ENCODE measurements at regions not wholly inside any gene's neighbourhood (a gene's known extent, or its start where the extent isn't known, plus 50 kb on each side); places are given as distances from the start of the nearest gene placed in this dataset.
A peak's percentile ranks its signal among the peaks of the same experiment; 100 is the strongest.

DNA sequence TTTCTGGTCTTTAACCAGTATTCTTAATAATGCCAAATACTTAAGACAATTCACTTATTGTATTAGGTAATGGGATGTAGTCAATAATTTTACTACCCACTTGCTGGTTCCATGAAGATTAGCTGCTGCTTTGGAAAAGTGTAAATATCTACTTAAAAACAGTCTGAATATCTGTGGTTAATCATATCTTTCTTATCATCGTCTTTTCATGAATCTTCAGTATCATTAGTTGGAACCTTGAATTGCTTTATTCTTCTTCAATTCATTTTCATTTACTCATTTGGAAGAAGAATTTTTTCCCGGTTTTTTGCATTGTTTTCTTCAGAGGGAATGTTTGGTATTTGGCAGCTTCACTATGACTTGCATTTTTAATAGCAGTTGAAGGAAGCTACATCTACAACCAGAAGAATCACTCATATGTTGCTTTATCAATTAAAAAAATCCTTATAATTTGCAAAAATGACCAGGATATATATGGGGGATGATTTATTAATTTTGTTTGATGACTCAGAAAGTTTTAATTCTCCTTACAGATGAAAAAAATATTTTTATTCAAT, 1398.3 kb upstream of the CDH6 start:
- DNase-seq, result no peak
- no peaks in the 10 kb centered on the region for H3K36me3 Mint-ChIP-seq
- peaks cover 0 to 14% (median 5%) of the 10 kb centered on the region in 8 donors for H3K9me3 Mint-ChIP-seq
- H3K27ac Mint-ChIP-seq, result no peak overlapping the region
- Histone ChIP-seq H3K36me3 (ENCODE audit: insufficient read depth, low read length) (no peaks in the 10 kb centered on the region), H3K4me1 (ENCODE audit: insufficient read depth, low read length) (no peaks in the 10 kb centered on the region), H3K9me3 (ENCODE audit: control insufficient read depth in 1 of 2, low read length in 2 of 2) (no peaks in the 10 kb centered on the region), H3K27ac (ENCODE audit: low read depth, low read length) (no peak overlapping the region), H3K27me3 (ENCODE audit: insufficient read depth, low read length) (no peaks in the 10 kb centered on the region), H3K4me3 (ENCODE audit: low read length in 2 of 2) (no peak overlapping the region)
- H3K27me3 Mint-ChIP-seq, result no peaks in the 10 kb centered on the region
- H3K4me1 Mint-ChIP-seq, result no peaks in the 10 kb centered on the region
- CTCF ChIA-PET (ENCODE audit: partially characterized antibody), result no interaction called here
- POLR2A ChIA-PET (ENCODE audit: partially characterized antibody), result no interaction called here
- intact Hi-C loops (cut with micrococcal nuclease), result no loop called here
- H3K4me3 Mint-ChIP-seq, result no peak overlapping the region

DNA sequence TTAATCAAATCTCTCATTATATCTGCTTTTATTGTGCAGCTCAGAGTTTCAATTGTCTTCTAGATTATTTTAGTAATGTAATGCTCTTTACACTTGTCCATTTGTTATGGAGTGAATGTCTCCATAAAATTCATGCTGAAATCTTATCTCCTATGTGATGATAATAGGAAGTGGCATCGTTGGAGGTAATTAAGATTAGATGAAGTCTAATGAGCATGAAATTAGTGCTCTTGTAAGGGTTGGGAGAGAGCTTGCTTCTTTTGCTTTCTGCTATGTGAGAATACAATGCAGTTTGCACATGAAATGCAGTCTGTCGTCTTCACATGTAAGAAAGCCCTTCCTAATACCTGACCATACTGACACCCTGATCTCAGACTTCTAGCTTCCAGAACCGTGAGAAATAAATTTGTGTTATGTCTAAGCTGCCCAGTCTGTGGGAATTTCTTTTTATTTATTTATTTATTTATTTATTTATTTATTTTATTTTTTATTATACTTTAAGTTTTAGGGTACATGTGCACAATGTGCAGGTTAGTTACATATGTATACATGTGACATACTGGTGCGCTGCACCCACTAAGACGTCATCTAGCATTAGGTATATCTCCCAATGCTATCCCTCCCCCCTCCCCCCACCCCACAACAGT, 1399.2 kb upstream of the CDH6 start:
- H3K4me3 ChIP-seq (ENCODE audit: low read length in 2 of 2), result no peak overlapping the region
- H3K4me1 ChIP-seq (ENCODE audit: insufficient read depth, low read length), result no peaks in the 10 kb centered on the region
- no peak for DNase-seq
- H3K27me3 ChIP-seq (ENCODE audit: insufficient read depth, low read length), result no peaks in the 10 kb centered on the region
- no peak overlapping the region for H3K27ac ChIP-seq (ENCODE audit: low read depth, low read length)
- intact Hi-C loops (cut with micrococcal nuclease), result no loop called here
- no peaks in the 10 kb centered on the region for H3K27me3 Mint-ChIP-seq
- no peaks in the 10 kb centered on the region for H3K4me1 Mint-ChIP-seq
- no peaks in the 10 kb centered on the region for H3K36me3 ChIP-seq (ENCODE audit: insufficient read depth, low read length)
- H3K27ac Mint-ChIP-seq, result no peak overlapping the region
- H3K9me3 ChIP-seq (ENCODE audit: control insufficient read depth in 1 of 2, low read length in 2 of 2), result no peaks in the 10 kb centered on the region
- ChIA-PET POLR2A (ENCODE audit: partially characterized antibody) (no interaction called here), CTCF (ENCODE audit: partially characterized antibody) (no interaction called here)
- H3K36me3 Mint-ChIP-seq, result no peaks in the 10 kb centered on the region
- no peak overlapping the region for H3K4me3 Mint-ChIP-seq
- H3K9me3 Mint-ChIP-seq, result peaks cover 0 to 14% (median 5%) of the 10 kb centered on the region in 8 donors

GRCh38 chr5:29790281-29790680, 1403.2 kb upstream of the CDH6 start:
- H3K27ac Mint-ChIP-seq, result no peak overlapping the region
- no peak overlapping the region for H3K27ac ChIP-seq (ENCODE audit: low read depth, low read length)
- DNase-seq, result no peak
- POLR2A ChIA-PET (ENCODE audit: partially characterized antibody), result no interaction called here
- no peaks in the 10 kb centered on the region for H3K27me3 Mint-ChIP-seq
- H3K9me3 ChIP-seq (ENCODE audit: control insufficient read depth in 1 of 2, low read length in 2 of 2), result peaks cover 0 to 6% of the 10 kb centered on the region in 2 donors
- no peaks in the 10 kb centered on the region for H3K36me3 ChIP-seq (ENCODE audit: insufficient read depth, low read length)
- CTCF ChIA-PET (ENCODE audit: partially characterized antibody), result no interaction called here
- H3K4me1 ChIP-seq (ENCODE audit: insufficient read depth, low read length), result no peaks in the 10 kb centered on the region
- H3K4me3 ChIP-seq (ENCODE audit: low read length in 2 of 2), result no peak overlapping the region
- intact Hi-C loops (cut with micrococcal nuclease), result no loop called here
- no peaks in the 10 kb centered on the region for H3K36me3 Mint-ChIP-seq
- peaks cover 6 to 33% (median 9%) of the 10 kb centered on the region in 8 donors for H3K9me3 Mint-ChIP-seq
- no peak overlapping the region for H3K4me3 Mint-ChIP-seq
- H3K4me1 Mint-ChIP-seq, result no peaks in the 10 kb centered on the region
- H3K27me3 ChIP-seq (ENCODE audit: insufficient read depth, low read length), result no peaks in the 10 kb centered on the region

GRCh38 chr5:29780401-29780800, 1413.1 kb upstream of the CDH6 start:
- Mint-ChIP-seq H3K36me3 (no peaks in the 10 kb centered on the region), H3K27me3 (no peaks in the 10 kb centered on the region), H3K4me3 (no peak overlapping the region), H3K9me3 (peaks cover 2 to 17% (median 8%) of the 10 kb centered on the region in 8 donors), H3K27ac (no peak overlapping the region), H3K4me1 (no peaks in the 10 kb centered on the region)
- Histone ChIP-seq H3K36me3 (ENCODE audit: insufficient read depth, low read length) (no peaks in the 10 kb centered on the region), H3K4me1 (ENCODE audit: insufficient read depth, low read length) (no peaks in the 10 kb centered on the region), H3K9me3 (ENCODE audit: control insufficient read depth in 1 of 2, low read length in 2 of 2) (no peaks in the 10 kb centered on the region), H3K4me3 (ENCODE audit: low read length in 2 of 2) (no peak overlapping the region), H3K27ac (ENCODE audit: low read depth, low read length) (no peak overlapping the region), H3K27me3 (ENCODE audit: insufficient read depth, low read length) (no peaks in the 10 kb centered on the region)
- CTCF ChIA-PET (ENCODE audit: partially characterized antibody), result no interaction called here
- intact Hi-C loops (cut with micrococcal nuclease), result no loop called here
- no peak for DNase-seq
- POLR2A ChIA-PET (ENCODE audit: partially characterized antibody), result no interaction called here

GRCh38 chr5:29779141-29779540, 1414.3 kb upstream of the CDH6 start:
- ChIA-PET POLR2A (ENCODE audit: partially characterized antibody) (no interaction called here), CTCF (ENCODE audit: partially characterized antibody) (no interaction called here)
- Histone ChIP-seq H3K9me3 (ENCODE audit: control insufficient read depth in 1 of 2, low read length in 2 of 2) (no peaks in the 10 kb centered on the region), H3K27ac (ENCODE audit: low read depth, low read length) (no peak overlapping the region), H3K27me3 (ENCODE audit: insufficient read depth, low read length) (no peaks in the 10 kb centered on the region), H3K4me3 (ENCODE audit: low read length in 2 of 2) (no peak overlapping the region), H3K36me3 (ENCODE audit: insufficient read depth, low read length) (no peaks in the 10 kb centered on the region), H3K4me1 (ENCODE audit: insufficient read depth, low read length) (no peaks in the 10 kb centered on the region)
- intact Hi-C loops (cut with micrococcal nuclease), result no loop called here
- Mint-ChIP-seq H3K4me3 (no peak overlapping the region), H3K27me3 (no peaks in the 10 kb centered on the region), H3K9me3 (peaks cover 0 to 16% (median 4%) of the 10 kb centered on the region in 8 donors), H3K4me1 (no peaks in the 10 kb centered on the region), H3K27ac (no peak overlapping the region), H3K36me3 (no peaks in the 10 kb centered on the region)
- no peak for DNase-seq

- no peaks in the 10 kb centered on the region for H3K36me3 Mint-ChIP-seq
- POLR2A ChIA-PET (ENCODE audit: partially characterized antibody), result no interaction called here
- no peaks in the 10 kb centered on the region for H3K27me3 Mint-ChIP-seq
- no peak overlapping the region for H3K27ac Mint-ChIP-seq
- no peak overlapping the region for H3K4me3 Mint-ChIP-seq
- Histone ChIP-seq H3K4me1 (ENCODE audit: insufficient read depth, low read length) (no peaks in the 10 kb centered on the region), H3K36me3 (ENCODE audit: insufficient read depth, low read length) (no peaks in the 10 kb centered on the region), H3K4me3 (ENCODE audit: low read length in 2 of 2) (no peak overlapping the region), H3K9me3 (ENCODE audit: control insufficient read depth in 1 of 2, low read length in 2 of 2) (no peaks in the 10 kb centered on the region), H3K27me3 (ENCODE audit: insufficient read depth, low read length) (no peaks in the 10 kb centered on the region), H3K27ac (ENCODE audit: low read depth, low read length) (no peak overlapping the region)
- no peaks in the 10 kb centered on the region for H3K4me1 Mint-ChIP-seq
- H3K9me3 Mint-ChIP-seq, result peaks cover 0 to 22% (median 8%) of the 10 kb centered on the region in 8 donors
- intact Hi-C loops (cut with micrococcal nuclease), result no loop called here
- no peak for DNase-seq
- CTCF ChIA-PET (ENCODE audit: partially characterized antibody), result no interaction called here
These were observed 1416.1 kb upstream of the CDH6 start for GRCh38 chr5:29777373-29777772.

GRCh38 chr5:29770936-29771335, 1422.5 kb upstream of the CDH6 start:
- ChIA-PET CTCF (ENCODE audit: partially characterized antibody) (no interaction called here), POLR2A (ENCODE audit: partially characterized antibody) (no interaction called here)
- H3K4me3 Mint-ChIP-seq, result no peak overlapping the region
- DNase-seq, result no peak
- Histone ChIP-seq H3K36me3 (ENCODE audit: insufficient read depth, low read length) (no peaks in the 10 kb centered on the region), H3K9me3 (ENCODE audit: control insufficient read depth in 1 of 2, low read length in 2 of 2) (no peaks in the 10 kb centered on the region), H3K4me1 (ENCODE audit: insufficient read depth, low read length) (no peaks in the 10 kb centered on the region), H3K4me3 (ENCODE audit: low read length in 2 of 2) (no peak overlapping the region), H3K27ac (ENCODE audit: low read depth, low read length) (no peak overlapping the region), H3K27me3 (ENCODE audit: insufficient read depth, low read length) (no peaks in the 10 kb centered on the region)
- no peaks in the 10 kb centered on the region for H3K4me1 Mint-ChIP-seq
- H3K9me3 Mint-ChIP-seq, result peaks cover 0 to 30% (median 9%) of the 10 kb centered on the region in 8 donors
- no peaks in the 10 kb centered on the region for H3K27me3 Mint-ChIP-seq
- no peaks in the 10 kb centered on the region for H3K36me3 Mint-ChIP-seq
- no peak overlapping the region for H3K27ac Mint-ChIP-seq
- intact Hi-C loops (cut with micrococcal nuclease), result no loop called here

DNA sequence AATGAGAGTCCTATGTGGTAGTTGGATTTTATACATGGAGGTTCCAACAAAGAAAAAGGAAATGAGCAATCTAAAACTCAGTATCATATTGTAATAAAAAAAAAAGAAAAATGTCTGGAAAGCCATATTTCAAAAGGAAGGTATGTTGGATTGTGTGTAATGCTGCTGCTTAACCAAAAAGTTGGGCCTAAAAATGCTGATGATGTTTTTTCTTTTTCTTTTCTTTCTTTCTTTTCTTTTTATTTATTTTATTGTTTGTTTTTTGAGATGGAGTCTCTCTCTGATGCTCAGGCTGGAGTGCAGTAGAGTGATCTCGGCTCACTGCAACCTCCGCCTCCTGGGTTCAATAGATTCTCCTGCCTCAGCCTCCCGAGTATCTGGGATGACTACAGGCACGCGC, 1424.0 kb upstream of the CDH6 start:
- POLR2A ChIA-PET (ENCODE audit: partially characterized antibody), result no interaction called here

More for the DNA sequence above, 1424.0 kb upstream of the CDH6 start:
- Mint-ChIP-seq H3K27me3 (no peaks in the 10 kb centered on the region), H3K4me3 (no peak overlapping the region), H3K36me3 (no peaks in the 10 kb centered on the region), H3K4me1 (no peaks in the 10 kb centered on the region), H3K9me3 (peaks cover 0 to 38% (median 12%) of the 10 kb centered on the region in 8 donors), H3K27ac (peak overlapping the region in 1 of 7 donors; percentile 10)
- Histone ChIP-seq H3K4me3 (ENCODE audit: low read length in 2 of 2) (no peak overlapping the region), H3K9me3 (ENCODE audit: control insufficient read depth in 1 of 2, low read length in 2 of 2) (no peaks in the 10 kb centered on the region), H3K27me3 (ENCODE audit: insufficient read depth, low read length) (no peaks in the 10 kb centered on the region), H3K4me1 (ENCODE audit: insufficient read depth, low read length) (no peaks in the 10 kb centered on the region), H3K36me3 (ENCODE audit: insufficient read depth, low read length) (no peaks in the 10 kb centered on the region), H3K27ac (ENCODE audit: low read depth, low read length) (no peak overlapping the region)
- CTCF ChIA-PET (ENCODE audit: partially characterized antibody), result no interaction called here
- intact Hi-C loops (cut with micrococcal nuclease), result no loop called here
- no peak for DNase-seq

Data from CD4-positive, alpha-beta memory T cell (primary cell).